H9 (cell line): ENCODE measurements at regions not wholly inside any gene's neighbourhood (a gene's known extent, or its start where the extent isn't known, plus 50 kb on each side); places are given as distances from the start of the nearest gene placed in this dataset.

ENCODE experiments used
- DNase-seq: peaks from one replicate; pipeline ENCODE4 v3.0.0-alpha.2; 2017
- H2AFZ ChIP-seq: one replicate; pipeline ENCODE4 v1.6.1; 2013; ENCODE audit warnings: mild to moderate bottlenecking, low read length, control low read depth, moderate library complexity
- H2AK5ac ChIP-seq: 2 replicates; pipeline ENCODE4 v1.6.1; 2013; ENCODE audit warnings: low read length, control low read depth, mixed read lengths; ENCODE audit not compliant: insufficient read length
- H2BK120ac ChIP-seq: one replicate; pipeline ENCODE4 v1.6.1; 2013; ENCODE audit warnings: low read depth, mild to moderate bottlenecking, low read length, control low read depth, inconsistent platforms; ENCODE audit not compliant: poor library complexity, severe bottlenecking
- H2BK12ac ChIP-seq: 2 replicates; pipeline ENCODE4 v1.6.1; 2013; ENCODE audit warnings: low read length, control low read depth, mixed read lengths, low read depth; ENCODE audit not compliant: insufficient read length
- H2BK15ac ChIP-seq: 2 replicates; pipeline ENCODE4 v1.6.1; 2013; ENCODE audit warnings: low read depth, low read length, control low read depth
- H2BK20ac ChIP-seq: one replicate; pipeline ENCODE4 v1.6.1; 2013; ENCODE audit warnings: low read depth, mild to moderate bottlenecking, low read length, control low read depth, inconsistent platforms; ENCODE audit not compliant: poor library complexity, severe bottlenecking
- H2BK5ac ChIP-seq: 2 replicates; pipeline ENCODE4 v1.6.1; 2013; ENCODE audit warnings: low read length, control low read depth, mixed read lengths; ENCODE audit not compliant: insufficient read length
- H3K14ac ChIP-seq: 2 replicates; pipeline ENCODE4 v1.6.1; 2013; ENCODE audit warnings: low read length, control low read depth; ENCODE audit not compliant: insufficient read depth
- H3K18ac ChIP-seq: 2 replicates; pipeline ENCODE4 v1.6.1; 2013; ENCODE audit warnings: low read depth, mild to moderate bottlenecking, mixed read lengths, low read length, control low read depth; ENCODE audit not compliant: insufficient read length
- H3K23ac ChIP-seq: 2 replicates; pipeline ENCODE4 v1.6.1; 2013; ENCODE audit warnings: low read length, control low read depth, mixed read lengths, low read depth; ENCODE audit not compliant: insufficient read length
- H3K23me2 ChIP-seq: 2 replicates; pipeline ENCODE4 v1.6.1; 2013; ENCODE audit warnings: low read depth, mild to moderate bottlenecking, mixed read lengths, low read length, control low read depth; ENCODE audit not compliant: insufficient read length, poor library complexity, severe bottlenecking
- H3K27ac ChIP-seq: 2 replicates; pipeline ENCODE4 v1.5.1; 2013; ENCODE audit warnings: low read length, control low read depth, mixed read lengths, low read depth; ENCODE audit not compliant: insufficient read length
- H3K27me3 ChIP-seq: 2 replicates; pipeline ENCODE4 v1.6.1; 2013; ENCODE audit warnings: low read length, control low read depth, inconsistent platforms; ENCODE audit not compliant: insufficient read depth
- H3K4ac ChIP-seq: 2 replicates; pipeline ENCODE4 v1.6.1; 2013; ENCODE audit warnings: low read depth, mild to moderate bottlenecking, control low read depth, inconsistent platforms, low read length, moderate library complexity
- H3K4me1 ChIP-seq: 2 replicates; pipeline ENCODE4 v1.6.1; 2013; ENCODE audit warnings: low read length, control low read depth, inconsistent platforms; ENCODE audit not compliant: insufficient read depth
- H3K4me2 ChIP-seq: 2 replicates; pipeline ENCODE4 v1.6.1; 2013; ENCODE audit warnings: low read length, control low read depth, mixed read lengths; ENCODE audit not compliant: insufficient read length, insufficient read depth
- H3K56ac ChIP-seq: 2 replicates; pipeline ENCODE4 v1.6.1; 2013; ENCODE audit warnings: low read depth, mild to moderate bottlenecking, mixed read lengths, low read length, control low read depth; ENCODE audit not compliant: insufficient read length
- H3K79me1 ChIP-seq: 2 replicates; pipeline ENCODE4 v1.6.1; 2013; ENCODE audit warnings: low read depth, mild to moderate bottlenecking, moderate library complexity, low read length, control low read depth, inconsistent platforms; ENCODE audit not compliant: insufficient read depth, poor library complexity, severe bottlenecking
- H3K79me2 ChIP-seq: 2 replicates; pipeline ENCODE4 v1.6.1; 2013; ENCODE audit warnings: low read length, control low read depth, inconsistent platforms; ENCODE audit not compliant: insufficient read depth
- H3K9ac ChIP-seq: 2 replicates; pipeline ENCODE4 v1.6.1; 2013; ENCODE audit warnings: low read length, control low read depth, mixed read lengths; ENCODE audit not compliant: insufficient read length; ENCODE audit errors: extremely low read depth
- H3K9me3 ChIP-seq: one replicate; pipeline ENCODE4 v1.6.1; 2013; ENCODE audit warnings: low read depth, low read length, inconsistent platforms; ENCODE audit not compliant: control insufficient read depth
- H3T11ph ChIP-seq: one replicate; pipeline ENCODE4 v1.6.1; 2013; ENCODE audit warnings: mild to moderate bottlenecking, low read length, control low read depth, inconsistent platforms
- H4K20me1 ChIP-seq: one replicate; pipeline ENCODE4 v1.6.1; 2013; ENCODE audit not compliant: control insufficient read depth, insufficient read length, insufficient read depth
- H4K5ac ChIP-seq: 2 replicates; pipeline ENCODE4 v1.6.1; 2013; ENCODE audit warnings: low read depth, mild to moderate bottlenecking, mixed read lengths, low read length, control low read depth; ENCODE audit not compliant: insufficient read length
- H4K8ac ChIP-seq: replicated peaks from 2 replicates; pipeline ENCODE4 v1.6.1; 2013; ENCODE audit warnings: low read length, control low read depth, mixed read lengths, low read depth; ENCODE audit not compliant: insufficient read length
- H4K91ac ChIP-seq: 2 replicates; pipeline ENCODE4 v1.6.1; 2013; ENCODE audit warnings: low read depth, mild to moderate bottlenecking, moderate library complexity, mixed read lengths, low read length, control low read depth; ENCODE audit not compliant: insufficient read length
- H3K27ac Mint-ChIP-seq, 3 experiments: 2 replicates in 2 of 3; 3 replicates in 1 of 3; pipeline ENCODE4 v1.8.0; 2020 to 2021; ENCODE audit warnings: mixed read lengths in 3 of 3, mild to moderate bottlenecking in 1 of 3, moderate library complexity in 1 of 3
- H3K27me3 Mint-ChIP-seq: 2 replicates; pipeline ENCODE4 v1.8.0; 2021; ENCODE audit warnings: low read depth, mild to moderate bottlenecking, moderate library complexity, mixed read lengths
- H3K36me3 Mint-ChIP-seq, 3 experiments: 2 replicates in 2 of 3; 3 replicates in 1 of 3; pipeline ENCODE4 v1.8.0; 2020 to 2021; ENCODE audit warnings: low read depth in 3 of 3, mixed read lengths in 3 of 3; ENCODE audit not compliant: insufficient read depth in 1 of 3
- H3K4me1 Mint-ChIP-seq, 2 experiments: 2 replicates each; pipeline ENCODE4 v1.8.0; 2020; ENCODE audit warnings: mixed read lengths in 2 of 2
- H3K4me3 Mint-ChIP-seq, 2 experiments: 2 replicates in 1 of 2; 3 replicates in 1 of 2; pipeline ENCODE4 v1.8.0; 2020 to 2021; ENCODE audit warnings: mild to moderate bottlenecking in 2 of 2, mixed read lengths in 2 of 2, moderate library complexity in 1 of 2
- H3K9me3 Mint-ChIP-seq, 2 experiments: 2 replicates in 1 of 2; 3 replicates in 1 of 2; pipeline ENCODE4 v1.8.0; 2020; ENCODE audit warnings: mild to moderate bottlenecking in 2 of 2, mixed read lengths in 2 of 2, moderate library complexity in 1 of 2
- WGBS: extraction: QIAGEN DNeasy Blood & Tissue Kit; methylation state at CpG from one replicate; pipeline ENCODE4 v1.1.7; 2013; ENCODE audit warnings: missing lambda C conversion rate, low lambda C conversion rate, mixed read lengths; ENCODE audit not compliant: insufficient read length; ENCODE audit errors: extremely low coverage; 5-methylcytosine and 5-hydroxymethylcytosine counted together
- TF ChIP-seq, protein P1 (sequence below): fragments of 200-600 bp; sonication (generic); conservative IDR thresholded peaks from 3 replicates; pipeline ENCODE4 v1.8.0; 2021; ENCODE audit warnings: antibody characterized with exemption, mild to moderate bottlenecking

GRCh38 chr20:2207770-2208097 lies 88.1 kb upstream of the TGM3 start:
- no peak for DNase-seq
- no peaks in the 10 kb centered on the region for H3K79me1 ChIP-seq
- H2BK15ac ChIP-seq, result peak overlapping the region; percentile 93; the same call in 1 of the 2 replicates
- no peak overlapping the region for H4K91ac ChIP-seq
- no peaks in the 10 kb centered on the region for H4K20me1 ChIP-seq
- H2BK120ac ChIP-seq, result no peak overlapping the region
- WGBS, result no CpG with 5 or more reads among the region's 17 CpGs
- no peak overlapping the region for H3K27ac ChIP-seq
- H2BK20ac ChIP-seq, result no peak overlapping the region
- peak overlapping the region; percentile 93 for H3K14ac ChIP-seq
- no peaks in the 10 kb centered on the region for H3K4me1 ChIP-seq
- no peaks in the 10 kb centered on the region; the same call in 1 of the 2 replicates for H3K27me3 ChIP-seq
- H3K23ac ChIP-seq, result no peak overlapping the region
- no peak overlapping the region for H2BK5ac ChIP-seq
- H2AK5ac ChIP-seq, result no peak overlapping the region
- H2BK12ac ChIP-seq, result peak overlapping the region; percentile 50
- no peak overlapping the region for H3T11ph ChIP-seq
- H3K9me3 ChIP-seq, result no peaks in the 10 kb centered on the region
- H3K18ac ChIP-seq, result peak overlapping the region; percentile 82
- H3K27ac Mint-ChIP-seq, result no peak overlapping the region
- peak overlapping the region; percentile 77 to 83 for H3K4me3 Mint-ChIP-seq
- no peak overlapping the region for H4K8ac ChIP-seq
- H3K27me3 Mint-ChIP-seq, result peaks cover 78% of the 10 kb centered on the region
- no peak overlapping the region for H3K56ac ChIP-seq
- H3K4me2 ChIP-seq, result peak overlapping the region; percentile 83
- no peaks in the 10 kb centered on the region for H3K4me1 Mint-ChIP-seq
- H3K9me3 Mint-ChIP-seq, result no peaks in the 10 kb centered on the region
- peaks cover 12% of the 10 kb centered on the region for H3K23me2 ChIP-seq
- no peak overlapping the region for H3K9ac ChIP-seq
- H3K4ac ChIP-seq, result no peak overlapping the region
- TF ChIP-seq, protein P1, sequence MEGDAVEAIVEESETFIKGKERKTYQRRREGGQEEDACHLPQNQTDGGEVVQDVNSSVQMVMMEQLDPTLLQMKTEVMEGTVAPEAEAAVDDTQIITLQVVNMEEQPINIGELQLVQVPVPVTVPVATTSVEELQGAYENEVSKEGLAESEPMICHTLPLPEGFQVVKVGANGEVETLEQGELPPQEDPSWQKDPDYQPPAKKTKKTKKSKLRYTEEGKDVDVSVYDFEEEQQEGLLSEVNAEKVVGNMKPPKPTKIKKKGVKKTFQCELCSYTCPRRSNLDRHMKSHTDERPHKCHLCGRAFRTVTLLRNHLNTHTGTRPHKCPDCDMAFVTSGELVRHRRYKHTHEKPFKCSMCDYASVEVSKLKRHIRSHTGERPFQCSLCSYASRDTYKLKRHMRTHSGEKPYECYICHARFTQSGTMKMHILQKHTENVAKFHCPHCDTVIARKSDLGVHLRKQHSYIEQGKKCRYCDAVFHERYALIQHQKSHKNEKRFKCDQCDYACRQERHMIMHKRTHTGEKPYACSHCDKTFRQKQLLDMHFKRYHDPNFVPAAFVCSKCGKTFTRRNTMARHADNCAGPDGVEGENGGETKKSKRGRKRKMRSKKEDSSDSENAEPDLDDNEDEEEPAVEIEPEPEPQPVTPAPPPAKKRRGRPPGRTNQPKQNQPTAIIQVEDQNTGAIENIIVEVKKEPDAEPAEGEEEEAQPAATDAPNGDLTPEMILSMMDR, result no peak; the same call in 2 of the 3 replicates
- no peaks in the 10 kb centered on the region for H3K79me2 ChIP-seq
- no peak overlapping the region for H4K5ac ChIP-seq
- H3K36me3 Mint-ChIP-seq, result no peaks in the 10 kb centered on the region
- H2AFZ ChIP-seq, result no peak overlapping the region
